Adrenal gland (tissue), 9 donors: ENCODE measurements at regions not wholly inside any gene's neighbourhood (a gene's known extent, or its start where the extent isn't known, plus 50 kb on each side); places are given as distances from the start of the nearest gene placed in this dataset.
A peak's percentile ranks its signal among the peaks of the same experiment; 100 is the strongest.

ENCODE experiments used
- DNase-seq, 7 donors: peaks; one replicate each; pipeline ENCODE4 v3.0.0-alpha.2; 2019 to 2020
- H3K27ac ChIP-seq, 5 donors: fragments of 200-600 bp; sonication (generic) in 4 of 5; 1 replicate in 3 of 5; 2 replicates in 2 of 5; pipeline versions ENCODE4 v1.5.1 to v1.8.0; 2016 to 2020; ENCODE audit warnings: mild to moderate bottlenecking in 1 of 5
- H3K27me3 ChIP-seq: fragments of 200-600 bp; 2 replicates; pipeline ENCODE4 v1.8.0; 2021
- H3K36me3 ChIP-seq, 2 donors: fragments of 200-600 bp; replicated peaks in 1 of 2; 1 replicate in 1 of 2; 2 replicates in 1 of 2; pipeline versions ENCODE4 v1.5.1 to v1.8.0; 2018 to 2022
- H3K4me1 ChIP-seq, 2 donors: fragments of 200-600 bp; replicated peaks in 1 of 2; 1 replicate in 1 of 2; 2 replicates in 1 of 2; pipeline versions ENCODE4 v1.5.1 to v1.8.0; 2018 to 2021
- H3K4me3 ChIP-seq, 4 donors: fragments of 200-600 bp; sonication (generic) in 3 of 4; one replicate each; pipeline ENCODE4 v1.5.1; 2016 to 2018
- H3K9me3 ChIP-seq, 3 donors: fragments of 200-600 bp; sonication (generic) in 1 of 3; replicated peaks in 1 of 3; 1 replicate in 2 of 3; 2 replicates in 1 of 3; pipeline versions ENCODE4 v1.5.1 to v1.8.0; 2016 to 2021
- POLR2A ChIP-seq, 2 donors: fragments of 450-650 bp; IDR thresholded peaks; one replicate each; pipeline ENCODE4 v1.6.1; 2017; ENCODE audit warnings: antibody characterized with exemption in 2 of 2, mild to moderate bottlenecking in 2 of 2, moderate library complexity in 1 of 2
- WGBS, 4 donors: extraction: QIAGEN DNeasy Blood & Tissue Kit in 2 of 4; methylation state at CpG; one replicate each; pipeline versions ENCODE4 v1.1.5 to v1.1.7; 2013 to 2017; 5-methylcytosine and 5-hydroxymethylcytosine counted together
- intact Hi-C, 2 donors: fragments of 100-400 bp; cut with DNase I; formaldehyde crosslinking; loops; one replicate each; pipeline versions ENCODE4 v1.14.1 to v1.15.0; 2022 to 2023
- TF ChIP-seq, protein P1 (sequence below), 6 experiments: fragments of 450-650 bp in 4 of 6; fragments of 200-600 bp in 2 of 6; sonication (generic) in 1 of 6; IDR thresholded peaks; 1 replicate in 5 of 6; 2 replicates in 1 of 6; pipeline versions ENCODE4 v1.5.1 to v1.8.0; 2016 to 2021; ENCODE audit warnings: antibody characterized with exemption in 6 of 6, mild to moderate bottlenecking in 2 of 6, moderate library complexity in 1 of 6
- donor health status: healthy with polysubstance abuse.
- donor health status: Bipolar disorder and iron deficiency.
- donor health status: DM: yes; HTN: yes; CAD: no.
- donor health status: DM: no; HTN: no; CAD: no.
- donor health status: DM: no; HTN: no; CAD: no.

DNA sequence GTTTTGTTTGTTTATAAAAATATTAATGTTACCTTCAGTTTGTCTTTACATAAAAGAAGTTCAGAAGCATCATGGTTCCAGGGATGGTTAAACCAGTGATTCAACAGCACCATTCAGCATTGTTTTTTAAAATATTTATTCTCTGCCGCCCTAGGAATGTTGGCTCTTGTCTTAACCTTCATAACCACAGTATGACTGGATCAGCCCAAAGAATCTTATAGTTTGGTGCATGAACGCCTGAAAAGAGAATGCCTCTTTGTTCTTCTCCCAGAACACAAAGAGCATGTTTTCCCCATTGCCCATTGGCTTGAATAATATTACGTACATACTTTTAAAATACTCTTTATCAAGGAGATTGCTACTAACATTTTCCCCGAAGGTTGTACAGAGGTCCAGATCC, 413.4 kb downstream of the ANXA1 start:
- Histone ChIP-seq H3K36me3 (no peaks in the 10 kb centered on the region), H3K4me1 (no peaks in the 10 kb centered on the region), H3K27ac (no peak overlapping the region), H3K4me3 (no peak overlapping the region), H3K9me3 (no peaks in the 10 kb centered on the region), H3K27me3 (no peaks in the 10 kb centered on the region)
- no peak for DNase-seq
- intact Hi-C loops = no loop called here
- 63 to 80% (median 75%) methylated on average over 4 of the region's 4 CpGs for WGBS, 4 donors
- TF ChIP-seq, protein P1, sequence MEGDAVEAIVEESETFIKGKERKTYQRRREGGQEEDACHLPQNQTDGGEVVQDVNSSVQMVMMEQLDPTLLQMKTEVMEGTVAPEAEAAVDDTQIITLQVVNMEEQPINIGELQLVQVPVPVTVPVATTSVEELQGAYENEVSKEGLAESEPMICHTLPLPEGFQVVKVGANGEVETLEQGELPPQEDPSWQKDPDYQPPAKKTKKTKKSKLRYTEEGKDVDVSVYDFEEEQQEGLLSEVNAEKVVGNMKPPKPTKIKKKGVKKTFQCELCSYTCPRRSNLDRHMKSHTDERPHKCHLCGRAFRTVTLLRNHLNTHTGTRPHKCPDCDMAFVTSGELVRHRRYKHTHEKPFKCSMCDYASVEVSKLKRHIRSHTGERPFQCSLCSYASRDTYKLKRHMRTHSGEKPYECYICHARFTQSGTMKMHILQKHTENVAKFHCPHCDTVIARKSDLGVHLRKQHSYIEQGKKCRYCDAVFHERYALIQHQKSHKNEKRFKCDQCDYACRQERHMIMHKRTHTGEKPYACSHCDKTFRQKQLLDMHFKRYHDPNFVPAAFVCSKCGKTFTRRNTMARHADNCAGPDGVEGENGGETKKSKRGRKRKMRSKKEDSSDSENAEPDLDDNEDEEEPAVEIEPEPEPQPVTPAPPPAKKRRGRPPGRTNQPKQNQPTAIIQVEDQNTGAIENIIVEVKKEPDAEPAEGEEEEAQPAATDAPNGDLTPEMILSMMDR (IDR thresholded peaks at IDR 0.05) = no peak
- no peak for TF ChIP-seq POLR2A (IDR thresholded peaks at IDR 0.05)

DNA sequence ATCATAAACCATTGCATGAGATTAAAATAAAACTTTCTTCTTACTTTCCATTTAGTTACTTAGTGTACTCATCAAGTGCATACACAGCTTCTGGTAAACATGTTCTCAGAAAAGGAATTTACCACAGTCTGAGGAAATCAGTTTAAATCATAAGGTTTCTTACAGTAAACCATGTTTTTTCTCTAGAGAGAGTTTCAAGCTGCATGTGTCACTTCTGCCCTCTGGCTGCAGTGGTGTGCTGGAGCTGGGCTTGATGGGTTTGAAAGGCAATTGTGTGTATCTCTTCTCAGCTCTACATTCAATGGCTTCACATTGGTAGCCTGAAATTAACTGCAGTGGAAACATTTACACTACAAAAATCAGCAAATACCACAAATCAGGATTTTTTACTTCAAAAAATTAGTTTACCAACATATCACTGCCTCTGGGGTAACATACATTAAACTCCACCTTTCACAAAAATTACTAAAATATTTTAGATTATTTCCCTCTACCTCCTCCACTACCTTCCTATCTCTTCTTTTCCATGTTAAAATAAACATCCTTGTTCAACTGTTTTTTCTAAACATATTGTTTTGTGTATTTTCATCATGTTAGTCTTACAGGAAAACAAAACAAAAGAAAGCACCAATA, 414.3 kb downstream of the ANXA1 start:
- intact Hi-C loops = no loop called here
- Histone ChIP-seq H3K27ac (no peak overlapping the region), H3K9me3 (no peaks in the 10 kb centered on the region), H3K4me1 (no peaks in the 10 kb centered on the region), H3K36me3 (no peaks in the 10 kb centered on the region), H3K4me3 (no peak overlapping the region), H3K27me3 (no peaks in the 10 kb centered on the region)
- DNase-seq = peak in 1 of 7 donors; percentile 17
- no peak for TF ChIP-seq POLR2A (IDR thresholded peaks at IDR 0.05)
- TF ChIP-seq, protein P1 (IDR thresholded peaks at IDR 0.05) = peak in 5 of 6 experiments; percentile 7 to 39 (median 30)

DNA sequence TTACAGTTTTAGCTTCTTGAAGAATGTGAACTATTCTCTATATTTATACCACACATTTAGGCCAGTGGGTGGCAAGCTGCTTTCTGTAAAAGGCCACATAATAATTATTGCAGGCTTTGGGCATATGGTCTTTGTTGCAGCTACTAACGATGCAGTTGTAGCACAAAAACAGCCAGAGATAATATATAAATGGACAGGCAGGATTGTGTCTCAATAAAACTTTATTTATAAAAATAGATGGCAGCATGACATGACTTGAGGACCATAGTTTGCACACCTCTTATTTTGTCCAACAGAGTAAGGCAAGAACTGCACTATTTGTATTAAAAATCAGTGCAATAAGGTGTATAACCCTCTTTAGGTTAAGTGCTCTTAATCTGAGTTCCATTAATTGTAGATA, 415.0 kb downstream of the ANXA1 start:
- H3K9me3 ChIP-seq = no peaks in the 10 kb centered on the region
- WGBS, 4 donors = 74 to 85% (median 75%) methylated on average over 1 of the region's 1 CpG
- no peaks in the 10 kb centered on the region for H3K36me3 ChIP-seq
- TF ChIP-seq, protein P1 (IDR thresholded peaks at IDR 0.05) = no peak
- no peak for TF ChIP-seq POLR2A (IDR thresholded peaks at IDR 0.05)
- DNase-seq = no peak
- no peak overlapping the region for H3K27ac ChIP-seq
- no peaks in the 10 kb centered on the region for H3K27me3 ChIP-seq
- intact Hi-C loops = no loop called here
- H3K4me1 ChIP-seq = no peaks in the 10 kb centered on the region
- no peak overlapping the region for H3K4me3 ChIP-seq

DNA sequence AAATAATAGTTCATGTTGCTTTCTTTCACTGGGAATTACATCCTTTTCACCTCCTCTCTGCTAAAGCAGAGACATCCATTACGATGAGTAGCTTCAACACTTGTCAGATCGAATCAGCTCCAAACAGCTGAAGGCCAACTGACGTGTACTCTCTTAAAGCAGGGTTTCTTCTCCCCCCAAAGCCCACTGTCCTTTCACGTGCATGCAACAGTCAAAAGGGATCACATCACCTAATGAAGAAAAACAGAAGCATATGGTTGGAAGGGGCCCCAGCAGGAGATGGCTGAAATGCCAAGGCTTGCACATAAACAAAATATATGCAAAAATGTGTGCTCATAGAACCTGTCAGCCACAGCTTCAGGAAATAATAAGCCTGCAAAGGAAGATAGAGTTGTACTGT, 421.6 kb downstream of the ANXA1 start:
- intact Hi-C loops = no loop called here
- no peaks in the 10 kb centered on the region for H3K36me3 ChIP-seq
- no peak for DNase-seq
- no peak overlapping the region for H3K27ac ChIP-seq
- H3K27me3 ChIP-seq = no peaks in the 10 kb centered on the region
- H3K9me3 ChIP-seq = no peaks in the 10 kb centered on the region
- 36 to 56% (median 42%) methylated on average over 4 of the region's 4 CpGs for WGBS, 4 donors
- TF ChIP-seq, protein P1 (IDR thresholded peaks at IDR 0.05) = no peak
- no peak for TF ChIP-seq POLR2A (IDR thresholded peaks at IDR 0.05)
- H3K4me1 ChIP-seq = no peaks in the 10 kb centered on the region
- no peak overlapping the region for H3K4me3 ChIP-seq
